Neutrophil (primary cell): ENCODE measurements at regions not wholly inside any gene's neighbourhood (a gene's known extent, or its start where the extent isn't known, plus 50 kb on each side); places are given as distances from the start of the nearest gene placed in this dataset.

Experiments used
- H3K27ac ChIP-seq: fragments of 200-600 bp; sonication (generic); 2 replicates; pipeline ENCODE4 v1.5.1; 2016; ENCODE audit warnings: mild to moderate bottlenecking, moderate library complexity
- H3K27me3 ChIP-seq: fragments of 200-600 bp; sonication (generic); 2 replicates; pipeline ENCODE4 v1.6.0; 2016; ENCODE audit warnings: mild to moderate bottlenecking
- H3K36me3 ChIP-seq: fragments of 200-600 bp; sonication (generic); 2 replicates; pipeline ENCODE4 v1.5.1; 2017
- H3K4me1 ChIP-seq, 2 experiments: fragments of 200-600 bp in 1 of 2; sonication (generic) in 1 of 2; 1 replicate in 1 of 2; 2 replicates in 1 of 2; pipeline versions ENCODE4 v1.5.1 to v1.6.1; 2013 to 2016; ENCODE audit warnings: low read depth in 1 of 2, low read length in 1 of 2, mild to moderate bottlenecking in 1 of 2, moderate library complexity in 1 of 2; ENCODE audit not compliant: control insufficient read depth in 1 of 2, insufficient read depth in 1 of 2
- H3K4me3 ChIP-seq, 2 experiments: fragments of 200-600 bp in 1 of 2; sonication (generic) in 1 of 2; 1 replicate in 1 of 2; 2 replicates in 1 of 2; pipeline ENCODE4 v1.5.1; 2013 to 2016; ENCODE audit warnings: low read depth in 1 of 2, low read length in 1 of 2, mild to moderate bottlenecking in 1 of 2, moderate library complexity in 1 of 2
- H3K9me3 ChIP-seq: fragments of 200-600 bp; sonication (generic); 2 replicates; pipeline ENCODE4 v1.5.1; 2016
- CTCF ChIP-seq: fragments of 200-600 bp; sonication (generic); IDR thresholded peaks from 2 replicates; pipeline ENCODE4 v1.5.1; 2016; ENCODE audit warnings: antibody characterized with exemption

- Histone ChIP-seq H3K27ac (no peak overlapping the region), H3K36me3 (no peaks in the 10 kb centered on the region), H3K27me3 (peaks cover 58% of the 10 kb centered on the region), H3K4me1 (no peaks in the 10 kb centered on the region), H3K9me3 (no peaks in the 10 kb centered on the region), H3K4me3 (no peak overlapping the region)
- TF ChIP-seq CTCF, result no peak
Observed at GRCh38 chr11:119928047-119928446, 199.0 kb upstream of the NECTIN1 start.

- Histone ChIP-seq H3K4me1 (no peaks in the 10 kb centered on the region), H3K27ac (no peak overlapping the region), H3K4me3 (no peak overlapping the region), H3K36me3 (no peaks in the 10 kb centered on the region), H3K9me3 (no peaks in the 10 kb centered on the region), H3K27me3 (peaks cover 31% of the 10 kb centered on the region)
- no peak for TF ChIP-seq CTCF
Observed at GRCh38 chr11:119924017-119924416, 195.0 kb upstream of the NECTIN1 start.

GRCh38 chr11:119921571-119921970 is 192.6 kb upstream of the NECTIN1 start:
- no peak overlapping the region for H3K27ac ChIP-seq
- no peaks in the 10 kb centered on the region for H3K9me3 ChIP-seq
- no peak for TF ChIP-seq CTCF
- H3K4me1 ChIP-seq, result no peaks in the 10 kb centered on the region
- peaks cover 51% of the 10 kb centered on the region for H3K27me3 ChIP-seq
- no peak overlapping the region for H3K4me3 ChIP-seq
- H3K36me3 ChIP-seq, result no peaks in the 10 kb centered on the region

GRCh38 chr11:119920666-119921387 is 191.8 kb upstream of the NECTIN1 start:
- no peak overlapping the region for H3K27ac ChIP-seq
- no peak for TF ChIP-seq CTCF
- peaks cover 50% of the 10 kb centered on the region for H3K27me3 ChIP-seq
- H3K9me3 ChIP-seq, result no peaks in the 10 kb centered on the region
- H3K36me3 ChIP-seq, result no peaks in the 10 kb centered on the region
- H3K4me1 ChIP-seq, result no peaks in the 10 kb centered on the region
- no peak overlapping the region for H3K4me3 ChIP-seq

GRCh38 chr11:119919656-119920055 is 190.7 kb upstream of the NECTIN1 start:
- Histone ChIP-seq H3K27me3 (peaks cover 47% of the 10 kb centered on the region), H3K27ac (no peak overlapping the region)

More at GRCh38 chr11:119919656-119920055, 190.7 kb upstream of the NECTIN1 start:
- TF ChIP-seq CTCF, result no peak
- no peaks in the 10 kb centered on the region for H3K9me3 ChIP-seq
- no peaks in the 10 kb centered on the region for H3K36me3 ChIP-seq
- no peak overlapping the region for H3K4me3 ChIP-seq
- H3K4me1 ChIP-seq, result no peaks in the 10 kb centered on the region
